ENCODE measurements at regions not wholly inside any gene's neighbourhood (a gene's known extent, or its start where the extent isn't known, plus 50 kb on each side); places are given as distances from the start of the nearest gene placed in this dataset.

GRCh38 chr10:128551475-128551874 is 425.3 kb upstream of the MKI67 start:
- WGBS, 2 donors, result 76 to 95% methylated on average over 7 of the region's 7 CpGs
- no peak overlapping the region for H3K4me3 ChIP-seq (ENCODE audit: low read depth, poor library complexity, severe bottlenecking)
- TF ChIP-seq, protein P1, sequence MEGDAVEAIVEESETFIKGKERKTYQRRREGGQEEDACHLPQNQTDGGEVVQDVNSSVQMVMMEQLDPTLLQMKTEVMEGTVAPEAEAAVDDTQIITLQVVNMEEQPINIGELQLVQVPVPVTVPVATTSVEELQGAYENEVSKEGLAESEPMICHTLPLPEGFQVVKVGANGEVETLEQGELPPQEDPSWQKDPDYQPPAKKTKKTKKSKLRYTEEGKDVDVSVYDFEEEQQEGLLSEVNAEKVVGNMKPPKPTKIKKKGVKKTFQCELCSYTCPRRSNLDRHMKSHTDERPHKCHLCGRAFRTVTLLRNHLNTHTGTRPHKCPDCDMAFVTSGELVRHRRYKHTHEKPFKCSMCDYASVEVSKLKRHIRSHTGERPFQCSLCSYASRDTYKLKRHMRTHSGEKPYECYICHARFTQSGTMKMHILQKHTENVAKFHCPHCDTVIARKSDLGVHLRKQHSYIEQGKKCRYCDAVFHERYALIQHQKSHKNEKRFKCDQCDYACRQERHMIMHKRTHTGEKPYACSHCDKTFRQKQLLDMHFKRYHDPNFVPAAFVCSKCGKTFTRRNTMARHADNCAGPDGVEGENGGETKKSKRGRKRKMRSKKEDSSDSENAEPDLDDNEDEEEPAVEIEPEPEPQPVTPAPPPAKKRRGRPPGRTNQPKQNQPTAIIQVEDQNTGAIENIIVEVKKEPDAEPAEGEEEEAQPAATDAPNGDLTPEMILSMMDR (IDR thresholded peaks at IDR 0.05), result no peak
- no peak for TF ChIP-seq POLR2A (IDR thresholded peaks at IDR 0.05)
- intact Hi-C loops (cut with DNase I; ENCODE audit: low total_unique reads), result no loop called here
- DNase-seq (ENCODE audit: low spot score in 2 of 2), result peak in 1 of 2 donors; percentile 40

GRCh38 chr10:128553755-128554154 is 427.5 kb upstream of the MKI67 start:
- WGBS, 2 donors, result 40 to 46% methylated on average over 2 of the region's 2 CpGs
- DNase-seq (ENCODE audit: low spot score in 2 of 2), result peak in 1 of 2 donors; percentile 17
- no peak overlapping the region for H3K4me3 ChIP-seq (ENCODE audit: low read depth, poor library complexity, severe bottlenecking)
- no peak for TF ChIP-seq POLR2A (IDR thresholded peaks at IDR 0.05)
- intact Hi-C loops (cut with DNase I; ENCODE audit: low total_unique reads), result no loop called here

DNA sequence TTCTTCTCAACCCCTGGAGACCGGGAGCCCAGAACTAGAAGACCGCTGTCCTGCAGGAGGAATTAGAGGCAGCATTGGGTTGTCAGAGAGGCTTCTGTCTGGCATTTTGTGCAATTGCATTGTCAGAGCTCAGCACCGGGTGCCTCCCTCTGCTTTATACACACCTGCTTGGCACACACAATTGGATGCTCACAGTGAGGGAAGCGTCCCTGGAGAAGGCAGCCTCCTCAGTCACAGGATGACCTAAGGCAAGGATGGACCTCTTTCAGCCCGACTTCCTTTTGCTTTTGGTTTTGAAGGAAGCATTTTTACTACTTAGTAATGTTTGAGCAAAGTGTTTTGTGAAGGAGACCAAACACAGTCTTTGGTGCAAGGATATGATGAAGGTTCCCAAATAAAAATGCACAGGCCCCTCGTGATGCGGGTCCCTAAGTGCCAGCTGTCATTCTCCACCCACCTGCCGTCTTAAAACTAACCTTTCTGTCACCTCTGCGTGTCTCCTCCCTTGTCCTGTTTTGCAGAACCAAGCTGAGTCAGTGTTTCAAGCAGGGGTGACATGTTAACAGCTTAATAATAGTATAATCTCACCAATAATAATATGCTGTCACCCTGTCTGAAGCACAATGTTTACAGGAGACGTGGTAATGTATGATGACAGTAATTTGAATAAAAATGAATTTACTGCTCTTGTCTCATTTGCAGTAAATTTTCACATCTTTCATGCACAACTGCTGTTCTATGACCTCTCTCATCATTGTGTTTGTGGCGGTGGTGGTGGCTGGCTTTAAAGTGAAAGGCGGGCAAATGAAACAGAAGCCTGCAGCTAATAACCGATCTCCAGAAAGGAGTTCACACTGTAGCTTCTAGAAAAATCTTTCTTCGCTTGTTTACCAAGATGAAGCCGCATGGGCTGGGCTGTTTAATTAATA is 430.2 kb upstream of the MKI67 start:
- intact Hi-C loops (cut with DNase I; ENCODE audit: low total_unique reads), result no loop called here
- WGBS, 2 donors, result 61 to 63% methylated on average over 15 of the region's 15 CpGs
- no peak for TF ChIP-seq POLR2A (IDR thresholded peaks at IDR 0.05)
- TF ChIP-seq, protein P1 (IDR thresholded peaks at IDR 0.05), result no peak
- DNase-seq (ENCODE audit: low spot score in 2 of 2), result peak in 1 of 2 donors; percentile 46
- no peak overlapping the region for H3K4me3 ChIP-seq (ENCODE audit: low read depth, poor library complexity, severe bottlenecking)

- WGBS, 2 donors, result 64 to 65% methylated on average over 12 of the region's 12 CpGs
- peak in 1 of 2 donors; percentile 78 for DNase-seq (ENCODE audit: low spot score in 2 of 2)
- intact Hi-C loops (cut with DNase I; ENCODE audit: low total_unique reads), result no loop called here
- H3K4me3 ChIP-seq (ENCODE audit: low read depth, poor library complexity, severe bottlenecking), result no peak overlapping the region
- TF ChIP-seq, protein P1 (IDR thresholded peaks at IDR 0.05), result no peak
- TF ChIP-seq POLR2A (IDR thresholded peaks at IDR 0.05), result no peak
Observed at GRCh38 chr10:128557149-128557710, 431.0 kb upstream of the MKI67 start.

GRCh38 chr10:128560406-128560805 is 434.2 kb upstream of the MKI67 start:
- DNase-seq (ENCODE audit: low spot score in 2 of 2), result no peak
- no peak overlapping the region for H3K4me3 ChIP-seq (ENCODE audit: low read depth, poor library complexity, severe bottlenecking)
- intact Hi-C loops (cut with DNase I; ENCODE audit: low total_unique reads), result no loop called here
- 52 to 63% methylated on average over 1 of the region's 1 CpG for whole genome bisulfite sequencing, 2 donors
- TF ChIP-seq POLR2A (IDR thresholded peaks at IDR 0.05), result no peak
- TF ChIP-seq, protein P1 (IDR thresholded peaks at IDR 0.05), result no peak

GRCh38 chr10:128560993-128561392 is 434.8 kb upstream of the MKI67 start:
- intact Hi-C loops (cut with DNase I; ENCODE audit: low total_unique reads), result no loop called here
- WGBS, 2 donors, result 96 to 99% methylated on average over 3 of the region's 3 CpGs
- TF ChIP-seq POLR2A (IDR thresholded peaks at IDR 0.05), result no peak
- TF ChIP-seq, protein P1 (IDR thresholded peaks at IDR 0.05), result no peak
- DNase-seq (ENCODE audit: low spot score in 2 of 2), result peak in 1 of 2 donors; percentile 34
- H3K4me3 ChIP-seq (ENCODE audit: low read depth, poor library complexity, severe bottlenecking), result no peak overlapping the region

Measured in lower leg skin (tissue), 4 donors.